ENCODE measurements at regions not wholly inside any gene's neighbourhood (a gene's known extent, or its start where the extent isn't known, plus 50 kb on each side); places are given as distances from the start of the nearest gene placed in this dataset.

DNA sequence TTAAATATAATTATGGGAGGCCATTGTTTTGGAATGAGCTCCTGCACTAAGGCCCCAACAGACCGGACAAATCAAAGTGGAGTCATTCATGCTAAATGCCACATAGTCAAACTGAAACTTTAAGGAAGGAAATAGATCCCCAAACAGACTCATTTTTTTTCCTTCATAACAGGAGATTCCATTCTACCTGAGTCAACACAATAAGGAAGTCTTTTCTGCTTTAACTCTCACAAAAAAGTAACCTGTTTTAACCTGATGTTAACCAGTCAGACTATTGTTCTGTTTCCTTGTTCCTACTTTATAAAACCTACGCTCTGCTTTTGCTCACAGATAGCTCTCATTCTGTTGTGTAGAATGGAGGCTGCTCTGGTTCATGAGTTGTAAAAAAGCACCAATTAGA, 234.9 kb downstream of the YTHDC2 start:
- ATAC-seq (no peak), DNase-seq (ENCODE audit: low spot score) (no peak)
- Histone ChIP-seq H3K79me2 (replicated peaks; ENCODE audit: insufficient read depth) (no peaks in the 10 kb centered on the region), H3K4me2 (no peak overlapping the region), H3K36me3 (ENCODE audit: insufficient read depth) (no peaks in the 10 kb centered on the region), H3K4me1 (ENCODE audit: insufficient read depth) (peaks cover 12% of the 10 kb centered on the region), H3K9me2 (ENCODE audit: insufficient read depth) (no peaks in the 10 kb centered on the region), H3F3A (replicated peaks; ENCODE audit: low read depth) (no peaks in the 10 kb centered on the region), H3K4me3 (no peak overlapping the region), H3K27me3 (ENCODE audit: insufficient read depth) (no peaks in the 10 kb centered on the region), H3K27ac (ENCODE audit: low read depth) (no peak overlapping the region), H4K20me1 (replicated peaks; ENCODE audit: insufficient read depth) (no peaks in the 10 kb centered on the region), H2AFZ (no peak overlapping the region)
- peaks cover 10% of the 10 kb centered on the region for H3K36me3 Mint-ChIP-seq (ENCODE audit: low read depth)
- H3K27ac Mint-ChIP-seq = no peak overlapping the region
- H3K9me3 Mint-ChIP-seq = peaks cover 14% of the 10 kb centered on the region
- H3K4me1 Mint-ChIP-seq = peaks cover 12% of the 10 kb centered on the region; the same call in 2 of the 3 replicates
- H3K27me3 Mint-ChIP-seq (ENCODE audit: insufficient read depth, low read depth, poor library complexity) = no peaks in the 10 kb centered on the region
- TF ChIP-seq STAT1 (IDR thresholded peaks at IDR 0.05; ENCODE audit: unreplicated experiment) = no peak
- TF ChIP-seq, protein P1, sequence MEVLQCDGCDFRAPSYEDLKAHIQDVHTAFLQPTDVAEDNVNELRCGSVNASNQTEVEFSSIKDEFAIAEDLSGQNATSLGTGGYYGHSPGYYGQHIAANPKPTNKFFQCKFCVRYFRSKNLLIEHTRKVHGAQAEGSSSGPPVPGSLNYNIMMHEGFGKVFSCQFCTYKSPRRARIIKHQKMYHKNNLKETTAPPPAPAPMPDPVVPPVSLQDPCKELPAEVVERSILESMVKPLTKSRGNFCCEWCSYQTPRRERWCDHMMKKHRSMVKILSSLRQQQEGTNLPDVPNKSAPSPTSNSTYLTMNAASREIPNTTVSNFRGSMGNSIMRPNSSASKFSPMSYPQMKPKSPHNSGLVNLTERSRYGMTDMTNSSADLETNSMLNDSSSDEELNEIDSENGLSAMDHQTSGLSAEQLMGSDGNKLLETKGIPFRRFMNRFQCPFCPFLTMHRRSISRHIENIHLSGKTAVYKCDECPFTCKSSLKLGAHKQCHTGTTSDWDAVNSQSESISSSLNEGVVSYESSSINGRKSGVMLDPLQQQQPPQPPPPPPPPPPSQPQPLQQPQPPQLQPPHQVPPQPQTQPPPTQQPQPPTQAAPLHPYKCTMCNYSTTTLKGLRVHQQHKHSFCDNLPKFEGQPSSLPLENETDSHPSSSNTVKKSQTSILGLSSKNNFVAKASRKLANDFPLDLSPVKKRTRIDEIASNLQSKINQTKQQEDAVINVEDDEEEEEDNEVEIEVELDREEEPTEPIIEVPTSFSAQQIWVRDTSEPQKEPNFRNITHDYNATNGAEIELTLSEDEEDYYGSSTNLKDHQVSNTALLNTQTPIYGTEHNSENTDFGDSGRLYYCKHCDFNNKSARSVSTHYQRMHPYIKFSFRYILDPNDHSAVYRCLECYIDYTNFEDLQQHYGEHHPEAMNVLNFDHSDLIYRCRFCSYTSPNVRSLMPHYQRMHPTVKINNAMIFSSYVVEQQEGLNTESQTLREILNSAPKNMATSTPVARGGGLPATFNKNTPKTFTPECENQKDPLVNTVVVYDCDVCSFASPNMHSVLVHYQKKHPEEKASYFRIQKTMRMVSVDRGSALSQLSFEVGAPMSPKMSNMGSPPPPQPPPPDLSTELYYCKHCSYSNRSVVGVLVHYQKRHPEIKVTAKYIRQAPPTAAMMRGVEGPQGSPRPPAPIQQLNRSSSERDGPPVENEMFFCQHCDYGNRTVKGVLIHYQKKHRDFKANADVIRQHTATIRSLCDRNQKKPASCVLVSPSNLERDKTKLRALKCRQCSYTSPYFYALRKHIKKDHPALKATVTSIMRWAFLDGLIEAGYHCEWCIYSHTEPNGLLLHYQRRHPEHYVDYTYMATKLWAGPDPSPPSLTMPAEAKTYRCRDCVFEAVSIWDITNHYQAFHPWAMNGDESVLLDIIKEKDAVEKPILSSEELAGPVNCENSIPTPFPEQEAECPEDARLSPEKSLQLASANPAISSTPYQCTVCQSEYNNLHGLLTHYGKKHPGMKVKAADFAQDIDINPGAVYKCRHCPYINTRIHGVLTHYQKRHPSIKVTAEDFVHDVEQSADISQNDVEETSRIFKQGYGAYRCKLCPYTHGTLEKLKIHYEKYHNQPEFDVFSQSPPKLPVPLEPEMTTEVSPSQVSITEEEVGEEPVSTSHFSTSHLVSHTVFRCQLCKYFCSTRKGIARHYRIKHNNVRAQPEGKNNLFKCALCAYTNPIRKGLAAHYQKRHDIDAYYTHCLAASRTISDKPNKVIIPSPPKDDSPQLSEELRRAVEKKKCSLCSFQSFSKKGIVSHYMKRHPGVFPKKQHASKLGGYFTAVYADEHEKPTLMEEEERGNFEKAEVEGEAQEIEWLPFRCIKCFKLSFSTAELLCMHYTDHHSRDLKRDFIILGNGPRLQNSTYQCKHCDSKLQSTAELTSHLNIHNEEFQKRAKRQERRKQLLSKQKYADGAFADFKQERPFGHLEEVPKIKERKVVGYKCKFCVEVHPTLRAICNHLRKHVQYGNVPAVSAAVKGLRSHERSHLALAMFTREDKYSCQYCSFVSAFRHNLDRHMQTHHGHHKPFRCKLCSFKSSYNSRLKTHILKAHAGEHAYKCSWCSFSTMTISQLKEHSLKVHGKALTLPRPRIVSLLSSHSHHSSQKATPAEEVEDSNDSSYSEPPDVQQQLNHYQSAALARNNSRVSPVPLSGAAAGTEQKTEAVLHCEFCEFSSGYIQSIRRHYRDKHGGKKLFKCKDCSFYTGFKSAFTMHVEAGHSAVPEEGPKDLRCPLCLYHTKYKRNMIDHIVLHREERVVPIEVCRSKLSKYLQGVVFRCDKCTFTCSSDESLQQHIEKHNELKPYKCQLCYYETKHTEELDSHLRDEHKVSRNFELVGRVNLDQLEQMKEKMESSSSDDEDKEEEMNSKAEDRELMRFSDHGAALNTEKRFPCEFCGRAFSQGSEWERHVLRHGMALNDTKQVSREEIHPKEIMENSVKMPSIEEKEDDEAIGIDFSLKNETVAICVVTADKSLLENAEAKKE (CRISPR knock-in tag; IDR thresholded peaks at IDR 0.05) = no peak
- TF ChIP-seq EZH2 (IDR thresholded peaks at IDR 0.05; ENCODE audit: low read depth, unreplicated experiment) = no peak
- TF ChIP-seq, protein P2, sequence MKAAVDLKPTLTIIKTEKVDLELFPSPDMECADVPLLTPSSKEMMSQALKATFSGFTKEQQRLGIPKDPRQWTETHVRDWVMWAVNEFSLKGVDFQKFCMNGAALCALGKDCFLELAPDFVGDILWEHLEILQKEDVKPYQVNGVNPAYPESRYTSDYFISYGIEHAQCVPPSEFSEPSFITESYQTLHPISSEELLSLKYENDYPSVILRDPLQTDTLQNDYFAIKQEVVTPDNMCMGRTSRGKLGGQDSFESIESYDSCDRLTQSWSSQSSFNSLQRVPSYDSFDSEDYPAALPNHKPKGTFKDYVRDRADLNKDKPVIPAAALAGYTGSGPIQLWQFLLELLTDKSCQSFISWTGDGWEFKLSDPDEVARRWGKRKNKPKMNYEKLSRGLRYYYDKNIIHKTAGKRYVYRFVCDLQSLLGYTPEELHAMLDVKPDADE (IDR thresholded peaks at IDR 0.05) = no peak
- TF ChIP-seq, protein P3, sequence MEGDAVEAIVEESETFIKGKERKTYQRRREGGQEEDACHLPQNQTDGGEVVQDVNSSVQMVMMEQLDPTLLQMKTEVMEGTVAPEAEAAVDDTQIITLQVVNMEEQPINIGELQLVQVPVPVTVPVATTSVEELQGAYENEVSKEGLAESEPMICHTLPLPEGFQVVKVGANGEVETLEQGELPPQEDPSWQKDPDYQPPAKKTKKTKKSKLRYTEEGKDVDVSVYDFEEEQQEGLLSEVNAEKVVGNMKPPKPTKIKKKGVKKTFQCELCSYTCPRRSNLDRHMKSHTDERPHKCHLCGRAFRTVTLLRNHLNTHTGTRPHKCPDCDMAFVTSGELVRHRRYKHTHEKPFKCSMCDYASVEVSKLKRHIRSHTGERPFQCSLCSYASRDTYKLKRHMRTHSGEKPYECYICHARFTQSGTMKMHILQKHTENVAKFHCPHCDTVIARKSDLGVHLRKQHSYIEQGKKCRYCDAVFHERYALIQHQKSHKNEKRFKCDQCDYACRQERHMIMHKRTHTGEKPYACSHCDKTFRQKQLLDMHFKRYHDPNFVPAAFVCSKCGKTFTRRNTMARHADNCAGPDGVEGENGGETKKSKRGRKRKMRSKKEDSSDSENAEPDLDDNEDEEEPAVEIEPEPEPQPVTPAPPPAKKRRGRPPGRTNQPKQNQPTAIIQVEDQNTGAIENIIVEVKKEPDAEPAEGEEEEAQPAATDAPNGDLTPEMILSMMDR (conservative IDR thresholded peaks at IDR 0.05; ENCODE audit: low read depth in 2 of 2) = no peak
- no peak for TF ChIP-seq EZH2phosphoT487 (IDR thresholded peaks at IDR 0.05; ENCODE audit: unreplicated experiment)
- no peak for TF ChIP-seq ZNF331 (CRISPR knock-in tag; IDR thresholded peaks at IDR 0.05; ENCODE audit: low read depth)
- TF ChIP-seq ZNF114 (CRISPR knock-in tag; IDR thresholded peaks at IDR 0.05) = no peak
- no peak for TF ChIP-seq POLR2AphosphoS5 (IDR thresholded peaks at IDR 0.05; ENCODE audit: low read depth)
- TF ChIP-seq CREB1 (CRISPR knock-in tag; IDR thresholded peaks at IDR 0.05; ENCODE audit: low read depth) = no peak
- TF ChIP-seq, protein P4, sequence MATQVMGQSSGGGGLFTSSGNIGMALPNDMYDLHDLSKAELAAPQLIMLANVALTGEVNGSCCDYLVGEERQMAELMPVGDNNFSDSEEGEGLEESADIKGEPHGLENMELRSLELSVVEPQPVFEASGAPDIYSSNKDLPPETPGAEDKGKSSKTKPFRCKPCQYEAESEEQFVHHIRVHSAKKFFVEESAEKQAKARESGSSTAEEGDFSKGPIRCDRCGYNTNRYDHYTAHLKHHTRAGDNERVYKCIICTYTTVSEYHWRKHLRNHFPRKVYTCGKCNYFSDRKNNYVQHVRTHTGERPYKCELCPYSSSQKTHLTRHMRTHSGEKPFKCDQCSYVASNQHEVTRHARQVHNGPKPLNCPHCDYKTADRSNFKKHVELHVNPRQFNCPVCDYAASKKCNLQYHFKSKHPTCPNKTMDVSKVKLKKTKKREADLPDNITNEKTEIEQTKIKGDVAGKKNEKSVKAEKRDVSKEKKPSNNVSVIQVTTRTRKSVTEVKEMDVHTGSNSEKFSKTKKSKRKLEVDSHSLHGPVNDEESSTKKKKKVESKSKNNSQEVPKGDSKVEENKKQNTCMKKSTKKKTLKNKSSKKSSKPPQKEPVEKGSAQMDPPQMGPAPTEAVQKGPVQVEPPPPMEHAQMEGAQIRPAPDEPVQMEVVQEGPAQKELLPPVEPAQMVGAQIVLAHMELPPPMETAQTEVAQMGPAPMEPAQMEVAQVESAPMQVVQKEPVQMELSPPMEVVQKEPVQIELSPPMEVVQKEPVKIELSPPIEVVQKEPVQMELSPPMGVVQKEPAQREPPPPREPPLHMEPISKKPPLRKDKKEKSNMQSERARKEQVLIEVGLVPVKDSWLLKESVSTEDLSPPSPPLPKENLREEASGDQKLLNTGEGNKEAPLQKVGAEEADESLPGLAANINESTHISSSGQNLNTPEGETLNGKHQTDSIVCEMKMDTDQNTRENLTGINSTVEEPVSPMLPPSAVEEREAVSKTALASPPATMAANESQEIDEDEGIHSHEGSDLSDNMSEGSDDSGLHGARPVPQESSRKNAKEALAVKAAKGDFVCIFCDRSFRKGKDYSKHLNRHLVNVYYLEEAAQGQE (IDR thresholded peaks at IDR 0.05; ENCODE audit: unreplicated experiment) = no peak
- no peak for TF ChIP-seq JUNB (IDR thresholded peaks at IDR 0.05; ENCODE audit: unreplicated experiment)
- TF ChIP-seq NANOG (IDR thresholded peaks at IDR 0.05; ENCODE audit: borderline replicate concordance) = no peak
- no peak overlapping the region for H3K4me3 Mint-ChIP-seq
